H1 (cell line): ENCODE measurements at regions not wholly inside any gene's neighbourhood (a gene's known extent, or its start where the extent isn't known, plus 50 kb on each side); places are given as distances from the start of the nearest gene placed in this dataset.

Source experiments
- CTCF ChIA-PET: fragments of 300-600 bp; sonication (Branson Sonifier 250); formaldehyde crosslinking; loops from one replicate; lab custom pipeline; 2021; ENCODE audit not compliant: partially characterized antibody; lab: Charles Lee
- POLR2A ChIA-PET: fragments of 300-600 bp; sonication (Branson Sonifier 250); formaldehyde crosslinking; loops from one replicate; lab custom pipeline; 2021; ENCODE audit warnings: inconsistent platforms; ENCODE audit not compliant: partially characterized antibody; lab: Charles Lee
- DNase-seq, 2 experiments: peaks; one replicate each; pipeline versions ENCODE4 v3.0.0 to v3.0.0-alpha.2; 2010 to 2022; ENCODE audit warnings: low spot score in 2 of 2, low read depth in 1 of 2, mixed read lengths in 1 of 2
- FAIRE-seq: peaks from 2 replicates; lab custom pipeline; 2011; peaks lifted over from hg19 to GRCh38; lab: Jason Lieb, UNC
- H2AFZ ChIP-seq: 2 replicates; pipeline ENCODE4 v1.8.1; 2012; ENCODE audit warnings: low read length, inconsistent platforms
- H2AK5ac ChIP-seq: 2 replicates; pipeline ENCODE4 v1.6.1; 2013; ENCODE audit warnings: low read depth, low read length
- H2BK120ac ChIP-seq: replicated peaks from 2 replicates; pipeline ENCODE3; 2013; ENCODE audit warnings: low read depth, low read length, inconsistent platforms
- H2BK12ac ChIP-seq: 2 replicates; pipeline ENCODE4 v1.6.1; 2013; ENCODE audit warnings: low read depth, low read length
- H2BK15ac ChIP-seq: 2 replicates; pipeline ENCODE4 v1.6.1; 2013; ENCODE audit warnings: low read length
- H2BK20ac ChIP-seq: 2 replicates; pipeline ENCODE4 v1.6.1; 2013; ENCODE audit warnings: low read length
- H2BK5ac ChIP-seq: 2 replicates; pipeline ENCODE4 v1.6.1; 2013; ENCODE audit warnings: low read depth, low read length
- H3K14ac ChIP-seq: 2 replicates; pipeline ENCODE4 v1.6.1; 2013; ENCODE audit warnings: inconsistent platforms; ENCODE audit not compliant: insufficient read length
- H3K18ac ChIP-seq: 2 replicates; pipeline ENCODE4 v1.6.1; 2013; ENCODE audit warnings: low read length; ENCODE audit errors: extremely low read depth
- H3K23ac ChIP-seq: 2 replicates; pipeline ENCODE4 v1.6.1; 2013; ENCODE audit warnings: inconsistent platforms; ENCODE audit not compliant: insufficient read length
- H3K23me2 ChIP-seq: 2 replicates; pipeline ENCODE4 v1.6.1; 2013; ENCODE audit warnings: low read depth, low read length
- H3K27ac ChIP-seq: 2 replicates; pipeline ENCODE4 v1.6.1; 2011; ENCODE audit warnings: low read depth, low read length, inconsistent platforms
- H3K27me3 ChIP-seq, 4 experiments: replicated peaks in 1 of 4; 1 replicate in 1 of 4; 2 replicates in 3 of 4; pipeline versions ENCODE4 v1.6.1 to v1.8.1; 2011 to 2013; ENCODE audit warnings: low read length in 3 of 4, mild to moderate bottlenecking in 3 of 4, inconsistent platforms in 2 of 4, mixed read lengths in 2 of 4, moderate library complexity in 1 of 4; ENCODE audit not compliant: control insufficient read depth in 3 of 4, insufficient read depth in 3 of 4; ENCODE audit errors: extremely low read depth in 1 of 4
- H3K36me3 ChIP-seq, 4 experiments: 2 replicates each; pipeline versions ENCODE4 v1.6.1 to v1.8.1; 2011 to 2013; ENCODE audit warnings: mild to moderate bottlenecking in 4 of 4, low read length in 3 of 4, moderate library complexity in 2 of 4, control low read depth in 1 of 4, inconsistent platforms in 1 of 4; ENCODE audit not compliant: insufficient read depth in 4 of 4, control insufficient read depth in 2 of 4
- H3K4ac ChIP-seq: replicated peaks from 2 replicates; pipeline ENCODE3; 2013; ENCODE audit warnings: low read length, low read depth, mixed read lengths, inconsistent platforms; ENCODE audit not compliant: insufficient read length
- H3K4me1 ChIP-seq, 4 experiments: replicated peaks in 1 of 4; 1 replicate in 1 of 4; 2 replicates in 3 of 4; pipeline versions ENCODE4 v1.6.1 to v1.8.1; 2011 to 2013; ENCODE audit warnings: low read length in 3 of 4, inconsistent platforms in 2 of 4, mixed read lengths in 1 of 4; ENCODE audit not compliant: insufficient read depth in 4 of 4, control insufficient read depth in 3 of 4
- H3K4me2 ChIP-seq, 2 experiments: 2 replicates each; pipeline versions ENCODE4 v1.6.1 to v1.8.1; 2011 to 2013; ENCODE audit warnings: low read depth in 2 of 2, low read length in 2 of 2, control low read depth in 1 of 2, inconsistent platforms in 1 of 2, mild to moderate bottlenecking in 1 of 2; ENCODE audit not compliant: insufficient read depth in 1 of 2
- H3K4me3 ChIP-seq, 4 experiments: fragments of 200-600, 300-600 bp in 1 of 4; sonication (generic), shearing (Covaris generic), sonication (Bioruptor Twin) in 1 of 4; 2 replicates each; pipeline versions ENCODE4 v1.5.1 to v1.8.1; 2011 to 2016; ENCODE audit warnings: low read length in 4 of 4, low read depth in 3 of 4, control low read depth in 2 of 4, inconsistent platforms in 2 of 4, mild to moderate bottlenecking in 2 of 4, mixed read lengths in 1 of 4, moderate library complexity in 1 of 4; ENCODE audit not compliant: insufficient read depth in 2 of 4; ENCODE audit errors: extremely low read depth in 1 of 4
- H3K56ac ChIP-seq: replicated peaks from 2 replicates; pipeline ENCODE3; 2013; ENCODE audit warnings: low read depth, mild to moderate bottlenecking, mixed read lengths, low read length, inconsistent platforms; ENCODE audit not compliant: insufficient read length
- H3K79me1 ChIP-seq: 2 replicates; pipeline ENCODE4 v1.6.1; 2013; ENCODE audit warnings: low read depth, low read length, control low read depth
- H3K79me2 ChIP-seq, 2 experiments: 2 replicates each; pipeline versions ENCODE4 v1.6.1 to v1.8.1; 2012 to 2013; ENCODE audit warnings: low read length in 2 of 2, mild to moderate bottlenecking in 2 of 2, inconsistent platforms in 1 of 2; ENCODE audit not compliant: insufficient read depth in 2 of 2, control insufficient read depth in 1 of 2
- H3K9ac ChIP-seq, 4 experiments: replicated peaks in 1 of 4; 1 replicate in 1 of 4; 2 replicates in 3 of 4; pipeline versions ENCODE4 v1.6.1 to v1.8.1; 2011 to 2013; ENCODE audit warnings: low read depth in 3 of 4, low read length in 3 of 4, control low read depth in 2 of 4, mild to moderate bottlenecking in 2 of 4, moderate library complexity in 2 of 4, inconsistent platforms in 1 of 4; ENCODE audit errors: extremely low read depth in 1 of 4
- H3K9me3 ChIP-seq, 2 experiments: 2 replicates each; pipeline versions ENCODE4 v1.6.1 to v1.8.1; 2012 to 2013; ENCODE audit warnings: mild to moderate bottlenecking in 2 of 2, moderate library complexity in 2 of 2, control low read depth in 1 of 2, inconsistent platforms in 1 of 2, low read depth in 1 of 2, low read length in 1 of 2, mixed read lengths in 1 of 2; ENCODE audit not compliant: insufficient read depth in 2 of 2
- H4K20me1 ChIP-seq, 2 experiments: replicated peaks in 1 of 2; 2 replicates each; pipeline versions ENCODE3 to v1.8.1; 2011 to 2013; ENCODE audit warnings: inconsistent platforms in 2 of 2, low read length in 2 of 2, mild to moderate bottlenecking in 1 of 2; ENCODE audit not compliant: insufficient read depth in 2 of 2, control insufficient read depth in 1 of 2
- H4K5ac ChIP-seq: 2 replicates; pipeline ENCODE4 v1.6.1; 2013; ENCODE audit warnings: low read length, low read depth, mixed read lengths, inconsistent platforms; ENCODE audit not compliant: insufficient read length
- H4K8ac ChIP-seq: 2 replicates; pipeline ENCODE4 v1.8.0; 2013; ENCODE audit warnings: mild to moderate bottlenecking, moderate library complexity, low read length, inconsistent platforms; ENCODE audit not compliant: insufficient read depth; ENCODE audit errors: extremely low read depth
- H4K91ac ChIP-seq: replicated peaks from 2 replicates; pipeline ENCODE3; 2013; ENCODE audit warnings: low read length, mixed read lengths, inconsistent platforms; ENCODE audit not compliant: insufficient read length
- ASH2L ChIP-seq: fragments of 200-600, 300-600 bp; sonication (generic); IDR thresholded peaks from one replicate; pipeline ENCODE4 v1.7.1; 2017; ENCODE audit warnings: low read length
- BCL11A ChIP-seq, 2 experiments: IDR thresholded peaks; one replicate each; pipeline ENCODE4 v1.6.1; 2011; ENCODE audit warnings: low read depth in 2 of 2, low read length in 2 of 2, mild to moderate bottlenecking in 2 of 2
- CBX5 ChIP-seq: fragments of 300-800, 300-1000 bp; sonication (generic); IDR thresholded peaks from 2 replicates; pipeline ENCODE4 v1.7.1; 2016; ENCODE audit warnings: antibody characterized with exemption, low read length, low read depth
- EP300 ChIP-seq, 2 experiments: IDR thresholded peaks; 1 replicate in 1 of 2; 2 replicates in 1 of 2; pipeline ENCODE4 v1.6.1; 2011 to 2012; ENCODE audit warnings: low read depth in 2 of 2, low read length in 2 of 2, mild to moderate bottlenecking in 2 of 2, borderline replicate concordance in 1 of 2, inconsistent platforms in 1 of 2, moderate library complexity in 1 of 2
- EZH2 ChIP-seq: fragments of 200-600 bp; sonication (generic); IDR thresholded peaks from 2 replicates; pipeline ENCODE4 v1.7.1; 2012; ENCODE audit warnings: low read depth, mild to moderate bottlenecking, moderate library complexity, low read length, inconsistent platforms; ENCODE audit not compliant: severe bottlenecking
- GABPA ChIP-seq: IDR thresholded peaks from 2 replicates; pipeline ENCODE4 v1.6.1; 2011; ENCODE audit warnings: mild to moderate bottlenecking, low read length, moderate library complexity, borderline replicate concordance; ENCODE audit not compliant: insufficient read depth
- GTF2F1 ChIP-seq: IDR thresholded peaks from 2 replicates; pipeline ENCODE4 v1.6.1; 2012; ENCODE audit warnings: low read depth, low read length, improper control_type of control experiment, borderline replicate concordance
- HDAC6 ChIP-seq: IDR thresholded peaks from one replicate; pipeline ENCODE4 v1.7.1; 2012; ENCODE audit warnings: low read depth, mild to moderate bottlenecking, inconsistent platforms, low read length, moderate library complexity
- KDM1A ChIP-seq: fragments of 200-600, 300-600 bp; sonication (generic); IDR thresholded peaks from 2 replicates; pipeline ENCODE4 v1.7.1; 2016; ENCODE audit warnings: mild to moderate bottlenecking, low read length, borderline replicate concordance
- KDM5A ChIP-seq: fragments of 200-600 bp; IDR thresholded peaks from 2 replicates; pipeline ENCODE4 v1.7.1; 2012; ENCODE audit warnings: mild to moderate bottlenecking, low read length, inconsistent platforms, mixed read lengths
- NRF1 ChIP-seq: IDR thresholded peaks from 2 replicates; pipeline ENCODE4 v1.6.1; 2011; ENCODE audit warnings: mild to moderate bottlenecking, low read depth, low read length, improper control_type of control experiment
- RFX5 ChIP-seq: IDR thresholded peaks from 2 replicates; pipeline ENCODE4 v1.6.1; 2011; ENCODE audit warnings: low read depth, low read length, improper control_type of control experiment, borderline replicate concordance
- SAP30 ChIP-seq: fragments of 300-600 bp; sonication (generic); IDR thresholded peaks from 2 replicates; pipeline ENCODE4 v1.7.1; 2012; ENCODE audit warnings: low read length, moderate library complexity, mild to moderate bottlenecking, inconsistent platforms; ENCODE audit not compliant: insufficient read depth, insufficient replicate concordance
- SP2 ChIP-seq: IDR thresholded peaks from 2 replicates; pipeline ENCODE4 v1.6.1; 2012; ENCODE audit warnings: mild to moderate bottlenecking, low read length, inconsistent platforms
- SP4 ChIP-seq: IDR thresholded peaks from 2 replicates; pipeline ENCODE4 v1.6.1; 2012; ENCODE audit warnings: low read length, inconsistent platforms
- SUZ12 ChIP-seq: fragments of 200-600 bp; sonication (generic); IDR thresholded peaks from 2 replicates; pipeline ENCODE4 v1.6.1; 2012; ENCODE audit warnings: mild to moderate bottlenecking, inconsistent platforms, low read length, moderate library complexity, mixed read lengths

DNA sequence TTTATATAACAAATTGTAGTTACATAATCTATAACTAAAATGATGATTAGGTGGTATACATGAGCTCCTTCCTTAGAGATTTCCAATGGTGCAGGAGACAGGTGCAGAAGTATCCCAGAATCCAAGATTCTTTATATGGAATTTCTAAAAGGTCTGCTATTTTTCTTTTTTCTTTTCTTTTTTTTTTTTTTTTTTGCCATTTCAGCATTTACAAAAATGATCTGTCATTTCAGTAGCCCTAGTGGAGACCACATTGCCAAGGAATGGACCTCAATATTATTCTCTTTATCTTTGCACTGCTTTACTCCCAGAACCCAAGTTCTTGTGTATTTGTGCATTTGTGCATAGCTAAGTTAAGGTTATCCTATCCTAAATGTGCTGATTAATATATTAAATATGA, 61.7 kb downstream of the MRPS30 start:
- TF ChIP-seq SUZ12 (no peak), HDAC6 (no peak), CBX5 (no peak), SP2 (no peak), GABPA (no peak), EP300 (IDR thresholded peaks at IDR 0.05; ENCODE audit: borderline replicate concordance in 1 of 2, low read depth in 2 of 2, low read length in 2 of 2) (no peak), EZH2 (no peak), SAP30 (no peak), SP4 (no peak), NRF1 (no peak), GTF2F1 (no peak), BCL11A (IDR thresholded peaks at IDR 0.05; ENCODE audit: low read depth in 2 of 2, low read length in 2 of 2) (no peak), RFX5 (no peak), ASH2L (no peak), KDM1A (no peak), KDM5A (no peak)

More for the DNA sequence above, 61.7 kb downstream of the MRPS30 start:
- H3K4me3 ChIP-seq: no peak overlapping the region
- ChIA-PET POLR2A (no interaction called here), CTCF (interaction anchor here (0.6 to 1.9 kb wide), 5 partner anchors 11 to 129 kb away, joined by 3 to 5 read pairs (median 3); no protein-coding TSS in a partner anchor)
- no peaks in the 10 kb centered on the region for H3K79me1 ChIP-seq
- H3K23ac ChIP-seq: no peak overlapping the region
- no peak overlapping the region for H4K5ac ChIP-seq
- no peak overlapping the region for H2AFZ ChIP-seq
- H3K36me3 ChIP-seq: no peaks in the 10 kb centered on the region
- H4K8ac ChIP-seq: no peak overlapping the region
- no peak for FAIRE-seq
- no peak overlapping the region for H2BK120ac ChIP-seq
- no peak overlapping the region for H2BK15ac ChIP-seq
- H3K27me3 ChIP-seq: no peaks in the 10 kb centered on the region
- no peak overlapping the region for H3K9ac ChIP-seq
- no peaks in the 10 kb centered on the region for H4K20me1 ChIP-seq
- H3K56ac ChIP-seq: no peak overlapping the region
- DNase-seq: no peak
- no peak overlapping the region for H2BK20ac ChIP-seq
- no peak overlapping the region for H4K91ac ChIP-seq
- no peaks in the 10 kb centered on the region for H3K9me3 ChIP-seq
- H2BK12ac ChIP-seq: no peak overlapping the region
- no peak overlapping the region for H3K18ac ChIP-seq
- no peaks in the 10 kb centered on the region for H3K4me1 ChIP-seq
- H2BK5ac ChIP-seq: no peak overlapping the region
- no peak overlapping the region for H3K27ac ChIP-seq
- H3K4me2 ChIP-seq: no peak overlapping the region
- H3K4ac ChIP-seq: no peak overlapping the region
- H3K14ac ChIP-seq: no peak overlapping the region
- H3K23me2 ChIP-seq: no peaks in the 10 kb centered on the region
- no peak overlapping the region for H2AK5ac ChIP-seq
- no peaks in the 10 kb centered on the region for H3K79me2 ChIP-seq
